ENCODE measurements at regions not wholly inside any gene's neighbourhood (a gene's known extent, or its start where the extent isn't known, plus 50 kb on each side); places are given as distances from the start of the nearest gene placed in this dataset.

GRCh38 chr2:216808805-216809425 is 50.9 kb downstream of the TNP1 start:
- no peaks in the 10 kb centered on the region for H3K27me3 ChIP-seq

DNA sequence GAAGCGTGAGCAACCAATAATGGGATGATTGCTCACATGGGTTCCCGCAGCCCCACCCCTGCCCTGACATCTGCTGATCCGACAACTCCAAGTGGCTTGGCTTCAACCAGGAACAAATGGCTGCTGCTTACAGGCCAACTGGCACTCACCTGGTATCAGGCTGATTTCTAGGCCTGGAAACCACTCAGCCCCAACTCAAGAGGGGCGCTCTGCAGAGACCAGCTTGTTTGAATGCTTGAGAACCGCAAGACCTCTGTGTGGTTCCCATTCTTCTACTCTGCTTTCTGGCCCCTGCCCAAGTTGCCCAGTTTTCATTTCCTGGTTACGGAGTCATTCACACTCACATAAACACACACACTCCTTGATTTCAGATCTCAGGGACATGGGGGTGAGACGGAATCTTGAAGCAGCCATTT is 52.0 kb downstream of the TNP1 start:
- no peak overlapping the region for H3K27ac ChIP-seq
- no peaks in the 10 kb centered on the region for H3K9me3 ChIP-seq
- intact Hi-C loops (cut with DNase I) = no loop called here
- no peak for TF ChIP-seq CTCF (IDR thresholded peaks at IDR 0.05)
- H3K4me3 ChIP-seq = no peak overlapping the region
- H3K27me3 ChIP-seq = no peaks in the 10 kb centered on the region
- WGBS, 2 donors = 55 to 63% methylated on average over 7 of the region's 7 CpGs
- peak in 5 of 8 donors; percentile 10 to 38 (median 29) for ATAC-seq
- H3K4me1 ChIP-seq = peaks cover 2 to 34% (median 16%) of the 10 kb centered on the region in 9 donors
- DNase-seq = peak in 1 of 2 donors; percentile 36
- H3K36me3 ChIP-seq = no peaks in the 10 kb centered on the region

More at GRCh38 chr2:216808805-216809425, 50.9 kb downstream of the TNP1 start:
- 91 to 92% methylated on average over 13 of the region's 13 CpGs for WGBS, 2 donors
- intact Hi-C loops (cut with DNase I) = no loop called here
- peaks cover 2 to 24% (median 15%) of the 10 kb centered on the region in 9 donors for H3K4me1 ChIP-seq
- H3K36me3 ChIP-seq = no peaks in the 10 kb centered on the region
- ATAC-seq = no peak
- TF ChIP-seq CTCF (IDR thresholded peaks at IDR 0.05) = no peak
- no peak overlapping the region for H3K27ac ChIP-seq
- H3K4me3 ChIP-seq = no peak overlapping the region
- no peaks in the 10 kb centered on the region for H3K9me3 ChIP-seq
- no peak for DNase-seq

GRCh38 chr2:216804357-216805350 is 55.2 kb downstream of the TNP1 start:
- Histone ChIP-seq H3K36me3 (no peaks in the 10 kb centered on the region), H3K4me1 (peaks cover 7 to 57% (median 26%) of the 10 kb centered on the region in 9 donors), H3K27me3 (no peaks in the 10 kb centered on the region), H3K4me3 (no peak overlapping the region), H3K27ac (peak overlapping the region in 2 of 10 donors; percentile 4 to 21), H3K9me3 (no peaks in the 10 kb centered on the region)
- ATAC-seq (peak in 5 of 8 donors; percentile 12 to 46 (median 22)), DNase-seq (no peak)
- no peak for TF ChIP-seq CTCF (IDR thresholded peaks at IDR 0.05)
- intact Hi-C loops (cut with DNase I) = no loop called here
- 75 to 85% methylated on average over 10 of the region's 10 CpGs for WGBS, 2 donors

DNA sequence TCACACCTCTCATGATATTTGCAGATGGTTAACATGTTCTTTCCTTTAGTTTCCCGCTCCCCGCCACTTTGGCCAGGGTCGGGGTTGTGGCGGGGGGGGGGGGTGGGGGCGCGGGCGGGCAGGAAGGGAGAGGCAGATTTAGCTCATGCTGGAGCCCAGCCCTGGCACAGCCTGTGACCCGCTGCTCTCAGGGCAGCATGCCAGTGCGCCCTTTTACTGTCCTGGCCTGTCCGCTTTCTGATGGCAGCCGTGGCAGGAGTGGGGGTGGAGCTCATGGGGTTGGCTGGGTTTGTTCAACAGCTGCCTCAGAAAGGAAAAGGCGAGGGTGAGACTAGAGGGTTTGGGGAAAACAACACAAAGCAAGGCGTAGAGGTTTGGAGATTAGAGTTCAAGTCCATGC is 56.1 kb downstream of the TNP1 start:
- TF ChIP-seq CTCF (IDR thresholded peaks at IDR 0.05) = no peak
- H3K27ac ChIP-seq = peak overlapping the region in 5 of 10 donors; percentile 23 to 65 (median 26)
- no peaks in the 10 kb centered on the region for H3K36me3 ChIP-seq
- H3K4me1 ChIP-seq = peaks cover 7 to 53% (median 26%) of the 10 kb centered on the region in 9 donors
- no peaks in the 10 kb centered on the region for H3K9me3 ChIP-seq
- H3K4me3 ChIP-seq = no peak overlapping the region
- DNase-seq = peak; percentile 59 to 78
- 55 to 57% methylated on average over 13 of the region's 13 CpGs for WGBS, 2 donors
- H3K27me3 ChIP-seq = no peaks in the 10 kb centered on the region
- intact Hi-C loops (cut with DNase I) = no loop called here
- peak; percentile 71 to 92 (median 82) for ATAC-seq
